ACC112 (cell line): ENCODE measurements at regions not wholly inside any gene's neighbourhood (a gene's known extent, or its start where the extent isn't known, plus 50 kb on each side); places are given as distances from the start of the nearest gene placed in this dataset.

ENCODE experiments used
- H2AFZ ChIP-seq: fragments of 200-600 bp; sonication (generic); one replicate; pipeline ENCODE4 v1.6.0; 2017; ENCODE audit warnings: antibody characterized with exemption, low read length; ENCODE audit not compliant: unreplicated experiment
- H3K27ac ChIP-seq: fragments of 200-600 bp; sonication (generic); 2 replicates; pipeline ENCODE4 v1.5.1; 2014; ENCODE audit warnings: low read depth, mild to moderate bottlenecking, antibody characterized with exemption, low read length, moderate library complexity
- H3K27me3 ChIP-seq: fragments of 200-600 bp; sonication (generic); 2 replicates; pipeline ENCODE4 v1.6.1; 2014; ENCODE audit warnings: mild to moderate bottlenecking, antibody characterized with exemption, low read length, moderate library complexity, mixed read lengths; ENCODE audit not compliant: insufficient read depth
- H3K36me3 ChIP-seq: fragments of 200-600 bp; sonication (generic); 2 replicates; pipeline ENCODE4 v1.6.1; 2016; ENCODE audit warnings: mild to moderate bottlenecking, antibody characterized with exemption, low read length, moderate library complexity, mixed read lengths; ENCODE audit not compliant: insufficient read depth
- H3K4me1 ChIP-seq: fragments of 200-600 bp; sonication (generic); one replicate; pipeline ENCODE4 v1.6.1; 2016; ENCODE audit warnings: low read length, mixed read lengths; ENCODE audit not compliant: insufficient read depth, unreplicated experiment, control insufficient read depth
- H3K4me3 ChIP-seq: fragments of 200-600 bp; sonication (generic); 2 replicates; pipeline ENCODE4 v1.5.1; 2014; ENCODE audit warnings: mild to moderate bottlenecking, low read depth, low read length
- H3K79me2 ChIP-seq: fragments of 200-600 bp; sonication (generic); one replicate; pipeline ENCODE4 v1.6.0; 2016; ENCODE audit warnings: low read length; ENCODE audit not compliant: control insufficient read depth, unreplicated experiment, insufficient read depth

DNA sequence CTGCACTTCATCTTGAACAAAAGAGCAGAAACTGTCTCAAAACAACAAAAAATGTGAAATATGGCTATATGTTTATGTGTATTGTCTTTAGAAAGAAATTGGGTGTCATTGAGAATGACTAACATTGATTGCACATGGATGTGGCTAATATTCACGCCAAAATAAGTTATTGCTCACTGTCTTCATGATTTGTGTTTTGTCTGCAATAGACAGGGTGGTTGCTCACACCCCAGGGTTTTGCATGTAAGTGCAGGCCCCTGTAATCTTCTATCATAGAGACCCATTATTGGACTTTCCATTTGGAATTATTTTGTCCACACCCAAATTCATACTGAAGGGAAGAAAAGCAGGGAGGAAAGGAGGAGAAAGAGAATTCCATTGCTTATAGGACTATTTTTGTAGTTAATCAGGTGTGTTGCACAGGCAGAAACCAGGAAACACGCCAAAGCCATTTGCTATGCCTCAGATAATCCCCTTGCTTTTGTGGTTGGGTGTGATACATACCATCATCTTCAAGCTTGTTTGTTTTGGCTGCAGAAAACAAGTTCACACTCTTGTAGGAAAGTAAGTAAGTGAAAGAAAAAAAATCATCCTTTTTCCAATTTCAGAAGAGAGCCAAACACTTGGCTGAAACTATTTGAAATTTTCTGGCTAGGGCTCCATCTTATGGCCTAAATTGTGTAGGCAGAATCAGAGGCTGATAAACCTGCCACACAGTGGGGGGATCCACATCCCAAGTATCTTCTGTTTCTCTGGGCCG is 214.1 kb downstream of the COL12A1 start:
- H3K27me3 ChIP-seq = no peaks in the 10 kb centered on the region
- no peaks in the 10 kb centered on the region for H3K79me2 ChIP-seq
- no peak overlapping the region for H3K4me3 ChIP-seq
- H2AFZ ChIP-seq = peak overlapping the region; percentile 24
- H3K27ac ChIP-seq = no peak overlapping the region
- H3K36me3 ChIP-seq = no peaks in the 10 kb centered on the region
- H3K4me1 ChIP-seq = peaks cover 10% of the 10 kb centered on the region

DNA sequence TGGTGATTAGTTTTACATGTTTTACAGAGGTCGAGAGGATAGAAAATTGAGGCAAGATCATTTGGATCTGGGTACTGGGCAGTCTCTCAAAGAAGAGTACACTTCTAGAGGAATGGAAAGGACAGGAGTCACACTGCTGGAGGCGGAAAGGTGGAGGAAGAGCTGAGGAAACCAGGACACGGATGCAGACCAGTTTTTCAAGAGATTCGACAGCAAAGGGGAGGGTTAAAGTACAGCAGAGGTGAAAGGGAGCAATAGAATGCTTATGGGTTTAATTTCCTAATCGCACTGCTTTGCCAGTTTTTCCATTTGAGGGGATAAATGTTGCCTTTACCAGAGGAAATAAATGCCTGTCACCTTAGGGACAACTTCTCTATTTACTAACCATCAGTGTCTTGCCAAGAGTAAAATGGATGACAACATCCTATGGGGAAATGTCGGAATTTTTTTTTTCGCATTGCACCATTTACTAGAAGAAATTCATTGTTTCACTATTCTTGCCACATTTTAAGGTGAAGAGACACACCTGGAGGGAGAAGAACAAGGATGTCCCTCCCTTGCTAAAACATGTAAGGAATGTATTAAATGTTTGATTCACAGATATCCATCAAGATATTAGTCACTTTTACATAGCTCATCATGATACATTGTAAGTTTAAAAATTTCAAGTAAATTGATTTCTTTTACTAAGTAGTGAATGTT is 226.6 kb downstream of the COL12A1 start:
- Histone ChIP-seq H3K4me3 (no peak overlapping the region), H3K79me2 (no peaks in the 10 kb centered on the region), H3K27ac (no peak overlapping the region), H3K4me1 (no peaks in the 10 kb centered on the region), H2AFZ (no peak overlapping the region), H3K27me3 (no peaks in the 10 kb centered on the region), H3K36me3 (no peaks in the 10 kb centered on the region)

DNA sequence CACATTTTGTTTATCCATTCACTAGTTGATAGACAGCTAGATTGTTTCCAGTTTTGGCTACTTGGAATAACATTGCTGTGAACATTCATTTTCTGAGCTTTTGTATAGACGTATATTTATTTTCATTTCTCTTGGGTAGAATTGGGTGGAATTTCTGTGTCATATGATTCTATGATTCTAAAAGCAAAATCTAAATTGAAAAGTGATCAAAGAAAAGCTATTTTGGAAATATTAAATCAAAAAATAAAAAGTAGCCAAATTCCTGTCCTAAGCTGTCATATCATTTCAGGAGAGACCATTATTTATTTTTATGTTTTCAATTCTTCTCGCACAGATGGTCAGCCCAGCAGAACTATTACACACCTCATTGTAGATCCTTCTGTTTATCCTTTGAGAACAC is 229.2 kb downstream of the COL12A1 start:
- H3K4me3 ChIP-seq = no peak overlapping the region
- peak overlapping the region; percentile 35 for H2AFZ ChIP-seq
- H3K27ac ChIP-seq = no peak overlapping the region
- H3K4me1 ChIP-seq = no peaks in the 10 kb centered on the region
- H3K79me2 ChIP-seq = no peaks in the 10 kb centered on the region
- no peaks in the 10 kb centered on the region for H3K27me3 ChIP-seq
- no peaks in the 10 kb centered on the region for H3K36me3 ChIP-seq

DNA sequence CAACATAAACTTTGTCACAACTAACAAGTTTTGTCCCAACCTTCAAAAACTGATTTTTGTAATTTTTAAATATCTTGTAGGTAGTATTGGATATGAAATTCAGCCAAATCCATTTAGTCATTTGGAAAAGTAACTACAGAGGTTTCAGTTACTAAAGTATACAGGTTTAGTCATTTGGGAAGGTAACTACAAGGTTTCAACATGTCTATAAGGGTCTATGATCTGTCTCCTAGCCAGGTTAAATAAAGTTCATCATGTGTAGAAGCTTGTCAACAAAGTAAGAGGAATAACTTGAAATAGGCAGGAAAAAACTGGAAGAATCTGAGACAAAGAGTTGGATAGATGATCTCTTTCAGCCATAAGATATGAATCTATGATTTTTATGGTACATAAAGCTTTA is 229.8 kb downstream of the COL12A1 start:
- Histone ChIP-seq H3K27ac (no peak overlapping the region), H2AFZ (no peak overlapping the region), H3K4me1 (no peaks in the 10 kb centered on the region), H3K4me3 (no peak overlapping the region), H3K79me2 (no peaks in the 10 kb centered on the region), H3K27me3 (no peaks in the 10 kb centered on the region), H3K36me3 (no peaks in the 10 kb centered on the region)

DNA sequence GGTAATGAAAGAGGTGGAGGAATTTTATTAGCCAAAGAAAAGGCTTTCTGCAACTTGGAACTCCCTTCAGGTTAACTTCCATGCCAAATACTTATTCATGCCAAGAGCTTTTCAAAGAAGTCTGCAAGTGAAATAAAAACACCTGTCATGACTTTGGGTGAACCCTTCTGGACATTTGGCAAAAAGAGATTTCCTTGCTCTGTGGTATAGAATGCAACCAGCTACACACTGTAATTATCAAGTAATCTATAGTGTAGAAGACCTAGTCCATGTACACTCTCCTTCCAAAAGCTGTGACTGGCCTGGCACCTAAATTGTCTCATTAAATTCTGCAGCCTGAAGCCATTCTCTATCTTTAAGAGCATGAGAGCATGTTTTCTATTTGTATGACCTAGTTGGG is 232.3 kb downstream of the COL12A1 start:
- Histone ChIP-seq H3K79me2 (no peaks in the 10 kb centered on the region), H2AFZ (no peak overlapping the region), H3K4me1 (no peaks in the 10 kb centered on the region), H3K4me3 (no peak overlapping the region), H3K27ac (no peak overlapping the region), H3K27me3 (no peaks in the 10 kb centered on the region), H3K36me3 (no peaks in the 10 kb centered on the region)

DNA sequence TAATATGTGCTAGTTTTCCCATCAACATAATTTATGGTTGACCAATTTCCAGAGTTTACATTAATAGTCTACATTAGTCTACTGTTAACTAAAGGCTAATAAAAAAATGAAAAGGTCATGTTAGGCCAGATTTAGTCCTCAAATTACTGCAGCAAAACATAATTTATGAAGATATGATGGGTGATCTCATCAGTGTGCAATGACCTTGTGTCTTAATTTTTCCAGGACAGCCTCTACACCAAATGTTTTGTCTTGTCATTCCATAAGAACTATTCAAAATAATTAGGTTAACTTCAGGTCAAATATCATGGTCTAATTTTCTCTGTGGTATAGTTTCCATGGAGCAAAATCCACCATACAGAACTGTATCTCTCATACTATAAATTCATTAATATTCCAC is 234.2 kb downstream of the COL12A1 start:
- Histone ChIP-seq H3K4me1 (no peaks in the 10 kb centered on the region), H3K79me2 (no peaks in the 10 kb centered on the region), H3K27ac (no peak overlapping the region)

DNA sequence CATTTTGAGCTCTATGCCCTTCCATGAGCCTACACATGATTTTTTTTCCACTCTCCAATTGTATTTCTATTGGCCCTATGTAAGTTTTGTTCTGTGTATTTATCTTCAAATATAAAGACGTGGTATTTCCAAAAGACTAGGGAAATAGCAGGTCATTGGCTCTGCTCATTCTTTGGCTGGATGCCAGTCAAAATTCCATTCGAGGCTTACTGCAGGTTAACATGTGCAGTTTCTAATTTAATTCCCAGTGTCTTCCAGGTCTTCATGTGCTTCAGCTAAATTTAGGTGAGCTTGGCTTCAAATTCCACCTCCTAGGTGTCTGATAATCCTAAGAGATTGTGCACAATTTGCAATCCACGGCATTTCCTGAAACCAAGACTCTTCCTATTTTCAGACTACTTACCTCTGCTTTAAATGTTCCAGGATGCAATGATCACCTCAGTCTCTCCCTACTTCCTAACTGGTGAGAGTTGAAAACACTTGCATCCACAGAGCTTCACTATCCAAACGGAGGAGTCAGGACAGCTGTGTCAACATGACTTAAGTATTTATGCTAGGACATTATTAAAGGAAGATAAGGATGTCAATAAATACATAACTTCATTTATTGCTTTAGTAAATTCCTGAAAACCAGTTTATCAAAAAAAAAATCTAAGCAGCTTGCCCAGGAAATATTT is 236.1 kb downstream of the COL12A1 start:
- H3K4me1 ChIP-seq = no peaks in the 10 kb centered on the region

More for the DNA sequence above, 234.2 kb downstream of the COL12A1 start:
- Histone ChIP-seq H3K36me3 (no peaks in the 10 kb centered on the region), H3K4me3 (no peak overlapping the region), H3K27me3 (no peaks in the 10 kb centered on the region), H2AFZ (no peak overlapping the region)

DNA sequence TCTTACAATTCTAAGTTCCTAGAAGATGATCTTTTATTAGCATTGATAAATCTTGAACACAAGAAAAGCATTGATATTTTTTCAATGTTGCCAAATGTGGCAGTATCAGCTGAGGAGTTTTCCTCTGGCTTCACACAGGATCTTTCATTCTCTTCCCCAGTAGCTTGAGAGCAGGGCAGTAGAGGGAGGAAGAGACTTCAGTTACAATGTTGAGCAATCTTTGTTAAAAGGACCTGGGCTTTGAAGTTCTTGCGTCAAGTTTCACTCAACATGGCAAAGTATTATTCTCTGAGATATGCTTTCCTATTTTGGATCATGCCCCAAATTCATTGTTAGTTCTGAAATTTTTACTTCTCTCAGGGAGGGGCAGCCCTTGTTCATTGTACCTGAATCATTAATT is 238.0 kb downstream of the COL12A1 start:
- no peak overlapping the region for H3K27ac ChIP-seq
- no peaks in the 10 kb centered on the region for H3K27me3 ChIP-seq
- no peak overlapping the region for H2AFZ ChIP-seq
- no peak overlapping the region for H3K4me3 ChIP-seq
- no peaks in the 10 kb centered on the region for H3K4me1 ChIP-seq
- no peaks in the 10 kb centered on the region for H3K79me2 ChIP-seq
- no peaks in the 10 kb centered on the region for H3K36me3 ChIP-seq

More for the DNA sequence above, 236.1 kb downstream of the COL12A1 start:
- no peak overlapping the region for H3K4me3 ChIP-seq
- H3K27ac ChIP-seq = no peak overlapping the region
- H3K27me3 ChIP-seq = no peaks in the 10 kb centered on the region
- H3K79me2 ChIP-seq = no peaks in the 10 kb centered on the region
- no peaks in the 10 kb centered on the region for H3K36me3 ChIP-seq
- no peak overlapping the region for H2AFZ ChIP-seq

DNA sequence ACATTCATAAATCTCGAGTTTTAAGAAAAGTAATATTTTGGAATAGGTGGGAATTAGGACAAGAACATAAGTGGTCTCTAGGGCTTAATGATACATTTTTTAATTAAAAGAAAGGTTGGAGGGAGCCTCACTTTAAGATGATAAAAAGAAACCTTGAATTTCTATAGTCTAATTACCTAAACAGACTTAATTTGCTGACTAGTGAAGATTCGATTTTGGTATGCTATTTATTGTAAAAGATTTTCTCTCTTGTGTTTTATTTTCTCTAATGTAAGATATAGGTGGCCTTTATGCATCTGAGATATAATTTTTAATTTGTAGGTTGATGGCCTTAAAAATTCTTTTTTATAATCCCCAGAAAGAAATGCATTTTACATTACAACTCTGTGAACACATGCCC is 239.1 kb downstream of the COL12A1 start:
- Histone ChIP-seq H2AFZ (no peak overlapping the region), H3K27me3 (no peaks in the 10 kb centered on the region), H3K79me2 (no peaks in the 10 kb centered on the region), H3K4me1 (no peaks in the 10 kb centered on the region), H3K4me3 (no peak overlapping the region), H3K27ac (no peak overlapping the region), H3K36me3 (no peaks in the 10 kb centered on the region)

DNA sequence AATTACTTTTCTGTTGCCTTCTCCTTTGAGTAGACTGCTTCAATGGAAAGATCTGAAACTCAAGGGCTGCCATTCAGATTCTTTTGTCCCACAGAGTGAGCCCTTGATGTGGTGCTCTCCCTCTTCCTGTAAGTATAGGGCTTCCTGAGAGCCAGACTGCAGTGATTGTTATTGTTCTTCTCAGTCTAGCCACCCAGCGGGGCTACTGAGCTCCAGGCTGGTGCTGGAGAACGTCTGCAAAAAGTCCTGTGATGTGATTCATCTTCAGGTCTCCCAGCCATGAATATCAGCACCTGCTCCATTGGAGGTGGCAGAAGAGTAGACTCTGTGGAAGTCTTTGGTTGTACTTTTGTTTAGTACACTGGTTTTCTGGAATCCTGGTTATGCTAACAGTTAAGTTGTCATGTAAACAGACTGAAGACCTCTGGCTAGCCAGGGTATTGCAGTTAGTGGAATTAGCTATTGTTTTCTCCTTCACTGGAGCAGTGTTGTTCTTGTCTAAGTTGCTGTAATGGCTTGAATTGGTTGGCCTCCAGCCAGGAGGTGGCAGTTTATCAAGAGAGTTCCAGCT is 240.9 kb downstream of the COL12A1 start:
- Histone ChIP-seq H2AFZ (no peak overlapping the region), H3K4me1 (no peaks in the 10 kb centered on the region), H3K36me3 (no peaks in the 10 kb centered on the region), H3K27ac (no peak overlapping the region), H3K4me3 (no peak overlapping the region), H3K27me3 (no peaks in the 10 kb centered on the region), H3K79me2 (no peaks in the 10 kb centered on the region)
